ENCODE measurements at regions not wholly inside any gene's neighbourhood (a gene's known extent, or its start where the extent isn't known, plus 50 kb on each side); places are given as distances from the start of the nearest gene placed in this dataset.

DNA sequence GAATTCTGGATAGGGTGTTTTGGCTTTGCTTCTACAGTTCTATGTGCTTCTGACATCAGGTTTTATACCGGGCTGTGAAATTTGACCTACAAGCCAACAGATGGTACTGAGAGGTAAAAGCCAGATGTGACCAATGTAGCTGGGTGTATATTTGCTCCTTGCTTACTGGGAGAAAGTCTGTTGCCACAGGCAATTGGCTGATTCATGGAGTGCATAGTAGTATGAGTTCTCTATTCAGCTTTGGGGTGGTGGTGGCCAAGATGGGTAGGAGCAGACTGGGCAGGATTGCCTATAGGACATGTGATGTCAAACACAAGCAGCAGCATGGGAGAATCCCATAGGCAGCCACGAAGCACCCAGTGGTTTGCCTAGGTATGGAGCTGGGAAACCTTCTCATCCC is 1827.0 kb downstream of the C4orf33 start:
- TF ChIP-seq, protein P1, sequence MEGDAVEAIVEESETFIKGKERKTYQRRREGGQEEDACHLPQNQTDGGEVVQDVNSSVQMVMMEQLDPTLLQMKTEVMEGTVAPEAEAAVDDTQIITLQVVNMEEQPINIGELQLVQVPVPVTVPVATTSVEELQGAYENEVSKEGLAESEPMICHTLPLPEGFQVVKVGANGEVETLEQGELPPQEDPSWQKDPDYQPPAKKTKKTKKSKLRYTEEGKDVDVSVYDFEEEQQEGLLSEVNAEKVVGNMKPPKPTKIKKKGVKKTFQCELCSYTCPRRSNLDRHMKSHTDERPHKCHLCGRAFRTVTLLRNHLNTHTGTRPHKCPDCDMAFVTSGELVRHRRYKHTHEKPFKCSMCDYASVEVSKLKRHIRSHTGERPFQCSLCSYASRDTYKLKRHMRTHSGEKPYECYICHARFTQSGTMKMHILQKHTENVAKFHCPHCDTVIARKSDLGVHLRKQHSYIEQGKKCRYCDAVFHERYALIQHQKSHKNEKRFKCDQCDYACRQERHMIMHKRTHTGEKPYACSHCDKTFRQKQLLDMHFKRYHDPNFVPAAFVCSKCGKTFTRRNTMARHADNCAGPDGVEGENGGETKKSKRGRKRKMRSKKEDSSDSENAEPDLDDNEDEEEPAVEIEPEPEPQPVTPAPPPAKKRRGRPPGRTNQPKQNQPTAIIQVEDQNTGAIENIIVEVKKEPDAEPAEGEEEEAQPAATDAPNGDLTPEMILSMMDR (tag by site-specific recombination; IDR thresholded peaks at IDR 0.05): no peak
- TF ChIP-seq ZNF596 (tag by site-specific recombination; IDR thresholded peaks at IDR 0.05): no peak
- TF ChIP-seq ZNF302 (tag by site-specific recombination; IDR thresholded peaks at IDR 0.05; ENCODE audit: low read depth): no peak
- TF ChIP-seq, protein P2, sequence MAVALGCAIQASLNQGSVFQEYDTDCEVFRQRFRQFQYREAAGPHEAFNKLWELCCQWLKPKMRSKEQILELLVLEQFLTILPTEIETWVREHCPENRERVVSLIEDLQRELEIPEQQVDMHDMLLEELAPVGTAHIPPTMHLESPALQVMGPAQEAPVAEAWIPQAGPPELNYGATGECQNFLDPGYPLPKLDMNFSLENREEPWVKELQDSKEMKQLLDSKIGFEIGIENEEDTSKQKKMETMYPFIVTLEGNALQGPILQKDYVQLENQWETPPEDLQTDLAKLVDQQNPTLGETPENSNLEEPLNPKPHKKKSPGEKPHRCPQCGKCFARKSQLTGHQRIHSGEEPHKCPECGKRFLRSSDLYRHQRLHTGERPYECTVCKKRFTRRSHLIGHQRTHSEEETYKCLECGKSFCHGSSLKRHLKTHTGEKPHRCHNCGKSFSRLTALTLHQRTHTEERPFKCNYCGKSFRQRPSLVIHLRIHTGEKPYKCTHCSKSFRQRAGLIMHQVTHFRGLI (tag by site-specific recombination; IDR thresholded peaks at IDR 0.05): no peak
- TF ChIP-seq ZEB2 (tag by site-specific recombination; IDR thresholded peaks at IDR 0.05): no peak
- TF ChIP-seq, protein P3, sequence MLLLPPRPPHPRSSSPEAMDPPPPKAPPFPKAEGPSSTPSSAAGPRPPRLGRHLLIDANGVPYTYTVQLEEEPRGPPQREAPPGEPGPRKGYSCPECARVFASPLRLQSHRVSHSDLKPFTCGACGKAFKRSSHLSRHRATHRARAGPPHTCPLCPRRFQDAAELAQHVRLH (tag by site-specific recombination; IDR thresholded peaks at IDR 0.05): no peak
- TF ChIP-seq, protein P4, sequence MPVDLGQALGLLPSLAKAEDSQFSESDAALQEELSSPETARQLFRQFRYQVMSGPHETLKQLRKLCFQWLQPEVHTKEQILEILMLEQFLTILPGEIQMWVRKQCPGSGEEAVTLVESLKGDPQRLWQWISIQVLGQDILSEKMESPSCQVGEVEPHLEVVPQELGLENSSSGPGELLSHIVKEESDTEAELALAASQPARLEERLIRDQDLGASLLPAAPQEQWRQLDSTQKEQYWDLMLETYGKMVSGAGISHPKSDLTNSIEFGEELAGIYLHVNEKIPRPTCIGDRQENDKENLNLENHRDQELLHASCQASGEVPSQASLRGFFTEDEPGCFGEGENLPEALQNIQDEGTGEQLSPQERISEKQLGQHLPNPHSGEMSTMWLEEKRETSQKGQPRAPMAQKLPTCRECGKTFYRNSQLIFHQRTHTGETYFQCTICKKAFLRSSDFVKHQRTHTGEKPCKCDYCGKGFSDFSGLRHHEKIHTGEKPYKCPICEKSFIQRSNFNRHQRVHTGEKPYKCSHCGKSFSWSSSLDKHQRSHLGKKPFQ (tag by site-specific recombination; IDR thresholded peaks at IDR 0.05): no peak
- TF ChIP-seq, protein P5, sequence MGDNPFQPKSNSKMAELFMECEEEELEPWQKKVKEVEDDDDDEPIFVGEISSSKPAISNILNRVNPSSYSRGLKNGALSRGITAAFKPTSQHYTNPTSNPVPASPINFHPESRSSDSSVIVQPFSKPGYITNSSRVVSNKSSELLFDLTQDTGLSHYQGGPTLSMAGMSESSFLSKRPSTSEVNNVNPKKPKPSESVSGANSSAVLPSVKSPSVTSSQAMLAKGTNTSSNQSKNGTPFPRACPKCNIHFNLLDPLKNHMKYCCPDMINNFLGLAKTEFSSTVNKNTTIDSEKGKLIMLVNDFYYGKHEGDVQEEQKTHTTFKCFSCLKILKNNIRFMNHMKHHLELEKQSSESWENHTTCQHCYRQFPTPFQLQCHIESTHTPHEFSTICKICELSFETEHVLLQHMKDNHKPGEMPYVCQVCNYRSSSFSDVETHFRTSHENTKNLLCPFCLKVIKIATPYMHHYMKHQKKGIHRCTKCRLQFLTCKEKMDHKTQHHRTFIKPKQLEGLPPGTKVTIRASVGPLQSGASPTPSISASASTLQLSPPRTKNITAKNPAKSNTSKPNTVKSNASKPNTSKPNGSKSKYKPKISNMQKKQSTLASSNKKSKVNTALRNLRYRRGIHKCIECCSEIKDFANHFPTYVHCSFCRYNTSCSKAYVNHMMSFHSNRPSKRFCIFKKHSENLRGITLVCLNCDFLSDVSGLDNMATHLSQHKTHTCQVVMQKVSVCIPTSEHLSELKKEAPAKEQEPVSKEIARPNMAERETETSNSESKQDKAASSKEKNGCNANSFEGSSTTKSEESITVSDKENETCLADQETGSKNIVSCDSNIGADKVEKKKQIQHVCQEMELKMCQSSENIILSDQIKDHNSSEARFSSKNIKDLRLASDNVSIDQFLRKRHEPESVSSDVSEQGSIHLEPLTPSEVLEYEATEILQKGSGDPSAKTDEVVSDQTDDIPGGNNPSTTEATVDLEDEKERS (tag by site-specific recombination; IDR thresholded peaks at IDR 0.05): no peak
- TF ChIP-seq, protein P6, sequence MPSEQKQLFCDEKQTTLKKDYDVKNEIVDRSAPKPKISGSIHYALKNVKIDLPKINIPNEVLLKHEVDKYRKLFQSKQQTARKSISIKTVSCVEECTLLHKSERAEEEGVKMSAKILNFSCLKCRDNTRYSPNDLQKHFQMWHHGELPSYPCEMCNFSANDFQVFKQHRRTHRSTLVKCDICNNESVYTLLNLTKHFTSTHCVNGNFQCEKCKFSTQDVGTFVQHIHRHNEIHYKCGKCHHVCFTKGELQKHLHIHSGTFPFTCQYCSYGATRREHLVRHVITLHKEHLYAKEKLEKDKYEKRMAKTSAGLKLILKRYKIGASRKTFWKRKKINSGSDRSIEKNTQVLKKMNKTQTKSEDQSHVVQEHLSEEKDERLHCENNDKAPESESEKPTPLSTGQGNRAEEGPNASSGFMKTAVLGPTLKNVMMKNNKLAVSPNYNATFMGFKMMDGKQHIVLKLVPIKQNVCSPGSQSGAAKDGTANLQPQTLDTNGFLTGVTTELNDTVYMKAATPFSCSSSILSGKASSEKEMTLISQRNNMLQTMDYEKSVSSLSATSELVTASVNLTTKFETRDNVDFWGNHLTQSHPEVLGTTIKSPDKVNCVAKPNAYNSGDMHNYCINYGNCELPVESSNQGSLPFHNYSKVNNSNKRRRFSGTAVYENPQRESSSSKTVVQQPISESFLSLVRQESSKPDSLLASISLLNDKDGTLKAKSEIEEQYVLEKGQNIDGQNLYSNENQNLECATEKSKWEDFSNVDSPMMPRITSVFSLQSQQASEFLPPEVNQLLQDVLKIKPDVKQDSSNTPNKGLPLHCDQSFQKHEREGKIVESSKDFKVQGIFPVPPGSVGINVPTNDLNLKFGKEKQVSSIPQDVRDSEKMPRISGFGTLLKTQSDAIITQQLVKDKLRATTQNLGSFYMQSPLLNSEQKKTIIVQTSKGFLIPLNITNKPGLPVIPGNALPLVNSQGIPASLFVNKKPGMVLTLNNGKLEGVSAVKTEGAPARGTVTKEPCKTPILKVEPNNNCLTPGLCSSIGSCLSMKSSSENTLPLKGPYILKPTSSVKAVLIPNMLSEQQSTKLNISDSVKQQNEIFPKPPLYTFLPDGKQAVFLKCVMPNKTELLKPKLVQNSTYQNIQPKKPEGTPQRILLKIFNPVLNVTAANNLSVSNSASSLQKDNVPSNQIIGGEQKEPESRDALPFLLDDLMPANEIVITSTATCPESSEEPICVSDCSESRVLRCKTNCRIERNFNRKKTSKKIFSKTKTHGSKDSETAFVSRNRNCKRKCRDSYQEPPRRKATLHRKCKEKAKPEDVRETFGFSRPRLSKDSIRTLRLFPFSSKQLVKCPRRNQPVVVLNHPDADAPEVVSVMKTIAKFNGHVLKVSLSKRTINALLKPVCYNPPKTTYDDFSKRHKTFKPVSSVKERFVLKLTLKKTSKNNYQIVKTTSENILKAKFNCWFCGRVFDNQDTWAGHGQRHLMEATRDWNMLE (tag by site-specific recombination; conservative IDR thresholded peaks at IDR 0.05; ENCODE audit: low read depth): no peak
- TF ChIP-seq YY2 (tag by site-specific recombination; IDR thresholded peaks at IDR 0.05): no peak
- no peak for TF ChIP-seq ZFHX2 (tag by site-specific recombination; conservative IDR thresholded peaks at IDR 0.05)
- TF ChIP-seq ZNF155 (tag by site-specific recombination; IDR thresholded peaks at IDR 0.05): no peak

Data from HEK293 (cell line).